ENCODE measurements at regions not wholly inside any gene's neighbourhood (a gene's known extent, or its start where the extent isn't known, plus 50 kb on each side); places are given as distances from the start of the nearest gene placed in this dataset.
"Not testable (repeated sequence)": the region's sequence is repeated elsewhere in the genome, so short reads cannot be mapped to it uniquely, and the experiment has no call there.

GRCh38 chr10:9450801-9451200 is 1396.3 kb downstream of the GATA3 start:
- no peaks in the 10 kb centered on the region for H3K27me3 ChIP-seq
- DNase-seq, result no peak
- no peaks in the 10 kb centered on the region for H3K9me3 ChIP-seq
- H3K4me1 ChIP-seq, result no peaks in the 10 kb centered on the region
- H3K4me3 ChIP-seq (ENCODE audit: low read depth, low read length), result no peak overlapping the region
- TF ChIP-seq CTCF (IDR thresholded peaks at IDR 0.05; ENCODE audit: low read depth, low read length), result no peak
- no peaks in the 10 kb centered on the region for H3K36me3 ChIP-seq

GRCh38 chr10:9451211-9451773 is 1396.8 kb downstream of the GATA3 start:
- Histone ChIP-seq H3K27me3 (no peaks in the 10 kb centered on the region), H3K4me3 (ENCODE audit: low read depth, low read length) (no peak overlapping the region), H3K4me1 (no peaks in the 10 kb centered on the region), H3K36me3 (no peaks in the 10 kb centered on the region), H3K9me3 (no peaks in the 10 kb centered on the region)
- no peak for DNase-seq
- no peak for TF ChIP-seq CTCF (IDR thresholded peaks at IDR 0.05; ENCODE audit: low read depth, low read length)

GRCh38 chr10:9452056-9452455 is 1397.6 kb downstream of the GATA3 start:
- Histone ChIP-seq H3K36me3 (no peaks in the 10 kb centered on the region), H3K9me3 (no peaks in the 10 kb centered on the region), H3K4me1 (no peaks in the 10 kb centered on the region), H3K27me3 (no peaks in the 10 kb centered on the region), H3K4me3 (ENCODE audit: low read depth, low read length) (no peak overlapping the region)
- DNase-seq, result no peak
- no peak for TF ChIP-seq CTCF (IDR thresholded peaks at IDR 0.05; ENCODE audit: low read depth, low read length)

- not testable (repeated sequence) for H3K36me3 ChIP-seq; H3K4me3 ChIP-seq (ENCODE audit: low read depth, low read length); DNase-seq
These were observed 1399.4 kb downstream of the GATA3 start for GRCh38 chr10:9453871-9454270.

GRCh38 chr10:9469663-9470205 is 1415.2 kb downstream of the GATA3 start:
- Histone ChIP-seq H3K27me3 (no peaks in the 10 kb centered on the region), H3K9me3 (no peaks in the 10 kb centered on the region), H3K36me3 (no peaks in the 10 kb centered on the region), H3K4me3 (ENCODE audit: low read depth, low read length) (no peak overlapping the region), H3K4me1 (no peaks in the 10 kb centered on the region)
- no peak for DNase-seq
- no peak for TF ChIP-seq CTCF (IDR thresholded peaks at IDR 0.05; ENCODE audit: low read depth, low read length)

More at GRCh38 chr10:9453871-9454270, 1399.4 kb downstream of the GATA3 start:
- not testable (repeated sequence) for H3K27me3 ChIP-seq, H3K4me1 ChIP-seq, H3K9me3 ChIP-seq

GRCh38 chr10:9470581-9470980 is 1416.1 kb downstream of the GATA3 start:
- no peaks in the 10 kb centered on the region for H3K4me1 ChIP-seq
- H3K27me3 ChIP-seq, result no peaks in the 10 kb centered on the region
- H3K4me3 ChIP-seq (ENCODE audit: low read depth, low read length), result no peak overlapping the region
- DNase-seq, result no peak
- no peaks in the 10 kb centered on the region for H3K36me3 ChIP-seq
- no peaks in the 10 kb centered on the region for H3K9me3 ChIP-seq
- TF ChIP-seq CTCF (IDR thresholded peaks at IDR 0.05; ENCODE audit: low read depth, low read length), result no peak
